NOMO-1 treated with dmso at 0.1 percent for 144 hours (cell line): ENCODE measurements at regions not wholly inside any gene's neighbourhood (a gene's known extent, or its start where the extent isn't known, plus 50 kb on each side); places are given as distances from the start of the nearest gene placed in this dataset.

Experiments
- DNase-seq: peaks from one replicate; lab custom pipeline; 2025; ENCODE audit not compliant: unreplicated experiment; lab: John Stamatoyannopoulos, UW

DNA sequence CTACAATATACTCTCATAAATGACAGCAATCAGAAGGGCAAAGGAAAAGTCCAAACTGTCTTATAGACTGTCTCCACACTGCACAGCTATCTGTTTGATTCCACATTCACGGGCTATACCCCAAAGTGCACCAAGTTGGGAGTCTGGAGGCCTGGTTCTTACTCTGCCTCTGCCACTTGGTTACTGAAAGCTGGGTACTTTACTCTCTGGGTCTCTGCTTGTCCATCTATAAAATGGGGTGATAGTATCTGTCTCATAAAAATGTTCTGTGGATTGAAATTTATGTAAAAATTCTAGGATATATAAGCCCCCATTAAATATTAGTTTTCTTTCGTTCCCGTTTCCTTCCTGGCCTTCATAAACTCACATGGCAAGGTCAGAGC lies 86.5 kb downstream of the CD164 start:
- no peak for DNase-seq

- DNase-seq, result no peak
Measured at GRCh38 chr6:109295109-109295773, 87.0 kb downstream of the CD164 start.

GRCh38 chr6:109292983-109293586 lies 89.2 kb downstream of the CD164 start:
- DNase-seq, result no peak

- DNase-seq, result no peak
Measured at GRCh38 chr6:109292420-109292819, 89.8 kb downstream of the CD164 start.

DNA sequence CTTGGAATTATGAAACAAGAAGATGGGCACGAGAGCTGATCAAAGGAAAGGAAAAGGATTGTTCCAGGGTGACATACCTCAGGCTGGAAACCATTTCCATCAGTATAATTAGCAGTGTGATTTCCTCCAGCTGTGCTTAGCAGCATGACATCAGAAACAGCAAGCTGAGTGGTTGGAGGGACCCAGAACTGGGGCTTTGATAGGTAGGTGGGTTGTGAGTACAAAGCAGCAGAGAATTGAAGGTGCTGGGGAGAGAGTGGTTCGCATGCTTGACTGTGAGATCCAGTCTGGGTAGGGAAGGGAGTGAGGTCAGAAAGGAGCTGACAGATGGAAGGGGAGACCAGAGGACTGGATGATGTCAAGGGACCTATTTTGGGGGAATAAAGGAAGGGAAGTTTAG lies 90.4 kb downstream of the CD164 start:
- DNase-seq, result no peak

DNA sequence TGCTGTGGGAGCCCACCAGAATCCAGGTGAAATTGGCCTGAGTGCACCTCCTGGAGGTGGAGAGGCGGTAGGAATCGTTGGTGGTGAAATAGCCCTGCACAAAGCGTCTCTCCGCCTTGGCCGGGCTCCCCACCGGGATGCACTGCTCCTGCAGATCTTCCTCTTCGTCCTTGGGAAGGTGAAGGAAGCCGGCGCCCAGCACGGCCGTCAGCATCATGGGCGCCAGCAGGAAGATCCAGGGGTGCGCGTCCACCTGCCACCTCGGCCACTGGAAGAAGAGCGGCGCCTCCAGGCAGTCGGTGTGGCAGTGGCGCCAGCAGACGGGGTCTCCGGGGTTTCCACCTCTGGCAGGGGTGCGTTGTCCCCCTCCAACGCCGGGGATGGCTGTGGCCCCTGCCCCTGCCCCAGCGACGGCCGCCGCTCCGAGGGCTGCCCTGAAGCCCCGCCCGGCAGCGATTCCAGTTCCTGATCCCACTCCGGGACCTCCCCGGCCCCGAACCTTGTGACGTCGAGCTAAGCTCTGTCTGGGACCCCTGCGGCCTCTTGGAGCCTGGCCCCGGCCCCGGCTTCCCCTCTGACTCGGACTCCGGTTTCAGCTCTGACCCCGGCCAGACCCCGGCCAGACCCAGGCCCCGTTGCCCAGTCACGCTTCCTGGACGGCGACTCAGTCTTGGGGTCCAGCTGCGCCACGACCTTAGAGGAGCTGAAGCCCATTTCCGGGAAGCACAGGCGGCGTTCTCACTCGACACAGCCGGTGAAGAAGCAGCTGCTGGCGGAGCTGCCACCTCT lies 91.9 kb downstream of the CD164 start:
- DNase-seq, result no peak

DNA sequence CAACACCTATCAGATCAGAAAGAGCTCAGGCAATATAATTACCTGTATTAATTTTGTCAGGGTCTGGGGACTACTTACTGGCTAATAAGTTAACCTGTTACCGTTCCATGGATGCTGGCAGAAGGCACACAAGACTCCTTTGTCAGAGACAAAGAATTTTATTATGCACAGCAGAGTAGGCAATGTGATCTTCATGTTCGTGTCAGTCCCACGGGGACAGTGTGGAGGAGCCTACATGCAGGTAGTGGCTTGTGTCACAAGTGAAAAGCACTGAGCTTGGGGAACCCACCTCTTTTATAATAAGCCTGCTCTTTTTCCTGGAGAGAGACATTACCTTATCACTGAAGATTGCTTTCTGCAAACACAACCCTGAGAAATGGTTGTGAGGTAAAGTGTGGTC lies 96.9 kb downstream of the CD164 start:
- DNase-seq, result no peak

- DNase-seq, result no peak
Measured at GRCh38 chr6:109284675-109285074, 97.6 kb downstream of the CD164 start.

DNA sequence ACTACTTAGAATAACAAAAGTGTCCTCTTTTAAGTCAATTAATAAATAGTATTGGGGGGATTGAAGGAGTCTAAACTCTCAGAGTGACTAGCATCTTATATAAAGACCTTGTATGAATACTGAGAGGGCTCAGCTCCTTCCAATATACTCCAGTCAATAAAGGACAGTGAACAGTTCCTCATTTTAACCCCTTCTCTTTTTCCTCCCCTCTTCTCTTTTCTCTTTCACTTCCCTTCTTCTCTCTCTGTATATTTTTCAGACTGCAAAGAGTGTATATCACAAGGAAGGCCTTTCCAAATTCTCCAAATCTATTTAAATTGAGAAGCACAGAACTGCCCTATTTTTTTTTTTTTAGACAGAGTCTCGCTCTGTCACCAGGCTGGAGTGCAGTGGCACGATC lies 99.5 kb downstream of the CD164 start:
- peak; percentile 72 for DNase-seq

GRCh38 chr6:109279628-109280027 lies 102.6 kb downstream of the CD164 start:
- no peak for DNase-seq

GRCh38 chr6:109271622-109272021 lies 110.6 kb downstream of the CD164 start:
- no peak for DNase-seq

- no peak for DNase-seq
Measured at GRCh38 chr6:109269953-109270517, 112.2 kb downstream of the CD164 start.

DNA sequence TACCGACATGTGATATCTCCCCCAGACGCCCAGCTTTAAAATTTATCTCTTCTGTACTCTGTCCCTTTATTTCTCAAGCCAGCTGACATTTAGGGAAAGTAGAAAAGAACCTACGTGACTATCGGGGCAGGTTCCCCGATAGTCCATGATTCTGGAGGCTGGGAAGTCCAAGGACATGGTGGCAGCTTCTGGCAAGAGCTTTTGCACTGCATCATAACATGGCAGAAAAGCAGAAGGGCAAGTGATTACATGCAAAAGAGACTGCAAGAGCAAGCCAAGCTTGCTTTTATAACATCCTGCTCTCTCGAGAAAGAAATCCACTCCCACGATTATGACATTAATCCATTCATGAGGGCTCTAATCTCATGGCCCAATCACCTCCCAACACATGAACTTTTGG lies 113.2 kb downstream of the CD164 start:
- no peak for DNase-seq

DNA sequence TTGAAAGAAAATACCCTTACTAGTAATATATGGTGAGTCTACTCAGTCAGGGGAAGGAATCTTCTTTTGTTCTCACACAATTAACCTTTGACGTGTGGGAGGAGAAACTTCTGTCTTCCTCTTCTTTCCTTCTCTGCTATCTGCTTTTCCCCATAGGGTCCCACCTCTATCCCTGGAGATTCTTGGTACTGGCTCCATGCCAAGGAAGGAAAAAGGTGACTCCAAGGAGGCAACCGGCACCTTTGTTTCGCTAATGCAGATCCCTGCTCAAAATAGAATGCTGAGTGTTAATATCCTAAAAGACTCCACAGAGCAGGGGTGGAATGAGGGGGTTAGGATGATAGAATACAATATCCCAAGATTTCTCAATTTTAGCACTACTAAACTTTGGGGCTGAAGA lies 116.7 kb downstream of the CD164 start:
- no peak for DNase-seq

DNA sequence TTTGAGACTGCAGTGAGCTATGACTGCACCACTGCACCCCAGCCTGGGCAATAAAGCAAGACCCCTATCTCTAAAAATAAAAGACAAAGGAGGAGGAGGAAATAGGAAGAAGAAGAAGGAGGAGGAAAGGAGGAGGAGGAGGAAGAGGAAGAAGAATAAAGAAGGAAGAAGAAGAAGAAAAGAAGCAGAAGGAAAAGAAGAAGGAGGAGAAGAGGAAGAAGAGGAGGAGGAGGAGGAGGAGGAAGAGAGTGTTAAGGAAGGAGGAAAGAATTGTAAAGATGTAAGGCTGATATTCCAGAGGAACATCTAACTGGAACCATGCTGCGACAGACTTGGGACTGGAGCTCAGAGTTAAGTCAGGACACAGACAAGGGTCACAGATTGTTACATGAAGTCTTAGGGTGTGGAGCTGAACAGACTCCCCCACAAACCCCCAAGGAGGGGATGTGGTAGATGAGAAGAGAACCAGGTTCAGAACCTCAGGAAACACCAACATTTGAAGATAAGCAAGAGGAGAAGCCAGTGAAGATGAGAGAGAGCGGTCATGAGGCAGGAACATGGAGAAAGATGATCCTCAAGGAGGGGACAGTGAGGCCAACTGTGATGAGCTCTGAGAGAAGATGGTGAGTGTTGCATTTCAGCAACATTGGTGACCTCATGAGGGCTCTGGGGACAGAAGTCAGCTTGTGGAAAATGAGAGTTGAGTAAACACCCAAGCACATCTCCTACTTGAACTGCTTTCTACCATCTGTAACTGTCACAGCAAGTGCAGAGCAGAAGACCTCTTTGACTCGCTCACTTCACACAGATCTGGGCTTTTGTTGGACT lies 118.2 kb downstream of the CD164 start:
- DNase-seq, result no peak

DNA sequence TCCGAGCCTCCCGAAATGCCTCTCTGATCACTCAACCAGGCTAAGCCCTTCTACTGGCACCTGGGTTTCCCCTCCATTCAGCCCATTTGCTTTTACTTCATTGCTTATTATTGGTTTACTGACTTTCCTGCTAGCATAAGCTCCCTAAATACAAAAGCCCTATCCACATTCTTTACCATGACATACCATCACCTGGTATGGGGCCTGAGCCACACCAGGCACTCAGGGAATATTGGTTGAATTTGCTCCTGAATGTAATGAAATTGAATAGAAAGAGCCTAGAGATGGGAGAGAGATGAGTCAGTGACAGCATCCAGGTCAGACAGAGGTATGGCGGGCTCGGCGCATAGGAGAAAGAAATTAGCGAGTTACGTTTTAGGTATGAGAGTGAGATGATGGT lies 120.0 kb downstream of the CD164 start:
- no peak for DNase-seq

- DNase-seq, result no peak
Measured at GRCh38 chr6:109261811-109262210, 120.5 kb downstream of the CD164 start.

- DNase-seq, result no peak
Measured at GRCh38 chr6:109260701-109261100, 121.6 kb downstream of the CD164 start.

GRCh38 chr6:109260126-109260525 lies 122.1 kb downstream of the CD164 start:
- DNase-seq, result no peak

GRCh38 chr6:109258129-109258528 lies 124.1 kb downstream of the CD164 start:
- DNase-seq, result no peak

GRCh38 chr6:109257494-109257893 lies 124.8 kb downstream of the CD164 start:
- DNase-seq, result no peak
